Renal pelvis (tissue), 1 donor: ENCODE measurements at regions not wholly inside any gene's neighbourhood (a gene's known extent, or its start where the extent isn't known, plus 50 kb on each side); places are given as distances from the start of the nearest gene placed in this dataset.
"Not testable (repeated sequence)": the region's sequence is repeated elsewhere in the genome, so short reads cannot be mapped to it uniquely, and the experiment has no call there.

ENCODE experiments used
- DNase-seq: peaks from one replicate; pipeline ENCODE4 v3.0.0-alpha.2; 2013

- DNase-seq: not testable (repeated sequence)
Observed at GRCh38 chr9:97103613-97104383, 64.9 kb upstream of the CTSV start.

- not testable (repeated sequence) for DNase-seq
Observed at GRCh38 chr9:97099540-97099939, 60.6 kb upstream of the CTSV start.

DNA sequence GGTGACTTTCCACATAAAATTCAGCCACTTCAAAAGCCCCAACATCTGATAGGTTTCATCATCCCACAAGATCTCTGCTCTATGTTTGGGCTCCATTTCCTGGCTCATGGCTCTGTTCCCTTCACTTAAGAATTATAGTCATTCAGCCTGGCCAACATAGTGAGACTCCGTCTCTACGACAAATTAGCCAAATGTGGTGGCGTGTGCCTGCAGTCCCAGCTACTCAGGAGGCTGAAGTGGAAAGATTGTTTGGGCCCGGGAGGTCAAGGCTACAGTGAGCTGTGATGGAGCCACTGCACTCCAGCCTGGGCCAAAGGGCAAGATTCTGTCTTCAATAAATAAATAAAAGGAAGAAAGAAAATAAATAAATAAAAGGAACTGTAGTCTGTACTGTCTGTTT is 57.9 kb upstream of the CTSV start:
- DNase-seq: no peak

- peak; percentile 62 for DNase-seq
Observed at GRCh38 chr9:97089361-97089760, 50.4 kb upstream of the CTSV start.
